GM19025 (cell line): ENCODE measurements at regions not wholly inside any gene's neighbourhood (a gene's known extent, or its start where the extent isn't known, plus 50 kb on each side); places are given as distances from the start of the nearest gene placed in this dataset.
"Not testable (repeated sequence)": the region's sequence is repeated elsewhere in the genome, so short reads cannot be mapped to it uniquely, and the experiment has no call there.

Experiments used
- ATAC-seq: cut with Tn5 transposase; IDR thresholded peaks from one replicate; pipeline ENCODE4 v1.9.1; 2021; ENCODE audit warnings: mild to moderate bottlenecking, low read depth, moderate library complexity; ENCODE audit not compliant: unreplicated experiment

- no peak for ATAC-seq
These were observed 593.3 kb downstream of the CSNK1G3 start for GRCh38 chr5:124105326-124105725.

GRCh38 chr5:124104821-124105220 lies 592.8 kb downstream of the CSNK1G3 start:
- ATAC-seq = no peak

DNA sequence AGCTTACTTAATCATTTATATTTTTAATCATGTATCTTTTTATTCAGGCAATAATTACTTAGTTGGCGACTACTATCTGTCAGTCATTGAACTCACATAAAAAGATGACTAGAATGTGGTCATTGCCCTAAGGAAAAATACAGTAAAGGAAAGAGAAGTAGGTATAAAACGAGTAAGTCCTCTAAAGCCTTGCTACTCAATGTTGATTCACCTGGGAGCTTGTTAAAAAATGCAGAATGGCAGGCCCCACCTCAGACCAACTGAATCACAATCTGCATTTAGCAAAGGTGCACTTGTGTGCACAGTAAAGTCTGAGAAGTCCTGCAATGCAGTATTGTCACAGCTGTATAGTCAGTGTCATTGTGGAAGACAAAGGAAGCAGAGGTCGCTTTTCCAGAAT lies 592.4 kb downstream of the CSNK1G3 start:
- ATAC-seq = no peak

GRCh38 chr5:124103671-124104070 lies 591.7 kb downstream of the CSNK1G3 start:
- ATAC-seq = no peak

DNA sequence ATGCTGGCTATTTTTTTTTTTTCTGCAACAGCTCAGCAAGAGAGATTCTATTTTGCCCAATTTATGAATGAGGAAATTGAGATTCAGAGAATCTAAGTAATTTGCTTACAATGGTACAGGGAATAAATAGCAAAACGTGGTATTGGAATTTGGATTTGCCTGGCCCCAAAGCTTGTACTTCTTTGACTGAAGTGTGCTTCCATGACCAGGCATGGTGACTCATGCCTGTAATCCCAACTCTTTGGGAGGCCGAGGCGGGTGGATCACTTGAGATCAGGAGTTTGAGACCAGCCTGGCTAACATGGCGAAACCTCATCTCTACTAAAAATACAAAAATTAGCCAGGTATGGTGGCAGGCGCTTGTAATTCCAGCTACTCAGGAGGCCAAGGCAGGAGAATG lies 591.1 kb downstream of the CSNK1G3 start:
- not testable (repeated sequence) for ATAC-seq

- ATAC-seq = no peak
These were observed 590.5 kb downstream of the CSNK1G3 start for GRCh38 chr5:124102486-124102885.

- ATAC-seq = no peak
These were observed 581.7 kb downstream of the CSNK1G3 start for GRCh38 chr5:124093658-124094057.

DNA sequence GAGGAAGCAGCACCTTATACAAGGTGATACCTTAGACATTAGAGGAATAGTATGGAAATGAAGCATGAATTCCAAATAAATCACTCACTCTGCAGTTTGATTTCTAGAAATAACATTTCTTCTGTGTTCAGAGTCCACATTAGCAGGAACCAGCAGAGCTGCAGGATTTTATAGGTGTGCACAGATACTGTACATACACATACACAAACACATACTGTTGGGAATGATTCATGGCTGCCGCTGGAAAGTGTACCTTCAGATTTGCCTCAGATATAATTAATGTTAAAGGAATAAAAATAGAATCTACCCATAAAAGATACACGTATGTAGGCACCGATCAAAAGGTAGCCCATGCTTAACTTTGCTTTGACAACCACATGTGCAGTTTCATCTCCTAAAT lies 578.1 kb downstream of the CSNK1G3 start:
- ATAC-seq = no peak

GRCh38 chr5:124089578-124089977 lies 577.6 kb downstream of the CSNK1G3 start:
- ATAC-seq = no peak

DNA sequence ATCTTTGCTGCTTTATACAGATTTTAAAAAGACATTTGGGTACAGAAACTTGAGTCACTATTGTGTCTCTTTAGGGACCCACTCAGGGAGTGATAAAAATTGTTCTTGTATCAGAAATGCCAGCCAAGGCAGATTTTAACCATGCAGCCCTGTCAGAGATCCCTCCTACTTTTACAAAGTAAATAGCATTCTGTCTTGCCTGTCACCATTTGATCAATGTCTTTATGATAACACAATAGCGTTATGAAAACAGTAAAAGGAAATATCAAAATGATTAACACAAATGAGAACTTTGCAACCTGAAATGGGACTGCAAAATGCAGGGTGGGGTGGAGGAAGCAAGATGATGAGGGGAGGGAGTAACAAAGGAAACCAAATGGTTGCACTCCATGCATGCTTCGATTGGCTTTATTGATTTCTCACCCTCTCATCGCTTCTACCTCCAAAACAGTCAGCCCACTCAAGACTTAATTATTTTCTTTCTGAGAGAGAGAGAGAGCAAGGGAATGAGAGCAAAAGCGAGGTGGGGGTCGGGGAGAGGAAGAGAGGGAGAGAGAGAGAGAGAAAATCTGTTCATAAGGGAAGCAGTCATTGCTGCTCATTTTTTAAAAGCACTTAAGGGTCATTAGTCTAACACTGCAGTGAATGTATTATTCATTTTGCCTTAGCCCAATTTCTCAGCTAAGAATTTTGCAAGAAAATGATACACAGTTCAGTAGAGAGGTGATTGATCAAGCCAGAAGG lies 576.5 kb downstream of the CSNK1G3 start:
- ATAC-seq = no peak

DNA sequence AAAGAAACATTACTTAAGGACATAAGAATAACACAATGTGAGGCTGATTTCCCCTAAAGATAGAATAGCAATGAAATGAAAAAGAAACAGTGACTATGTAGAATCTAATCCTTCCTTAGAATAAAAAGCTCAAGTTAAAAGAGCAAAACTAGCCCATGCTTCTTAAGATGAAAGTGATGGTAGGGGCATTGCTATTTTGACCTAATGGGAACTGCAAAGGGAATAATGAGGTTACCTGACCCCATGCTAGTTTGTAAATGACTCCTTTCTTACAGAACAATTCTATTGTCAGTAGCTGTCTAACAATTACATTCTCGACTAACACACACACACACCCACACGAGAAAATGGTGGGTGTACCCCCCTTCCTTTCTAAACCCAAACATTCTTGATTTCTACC lies 575.8 kb downstream of the CSNK1G3 start:
- ATAC-seq = no peak

- ATAC-seq = no peak
These were observed 568.3 kb downstream of the CSNK1G3 start for GRCh38 chr5:124080256-124080655.

DNA sequence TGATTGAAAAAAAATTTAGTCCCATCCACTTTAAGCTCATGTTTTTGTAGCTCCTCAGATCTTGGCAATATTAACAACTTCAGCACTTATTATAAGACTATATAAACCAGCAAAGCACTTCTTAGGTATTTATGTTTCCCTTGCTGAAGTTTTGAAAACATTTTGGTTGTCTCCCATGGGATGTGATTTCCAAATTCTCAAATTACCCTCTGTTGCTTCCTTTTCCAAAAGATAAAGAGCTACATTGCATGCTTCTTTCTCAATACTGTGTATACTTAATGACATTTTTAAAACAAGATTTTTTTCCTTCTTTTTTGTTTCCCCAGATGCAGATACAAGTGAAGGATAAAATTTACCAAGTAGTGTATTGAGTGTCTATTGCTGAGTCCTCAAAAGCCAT lies 567.1 kb downstream of the CSNK1G3 start:
- no peak for ATAC-seq

DNA sequence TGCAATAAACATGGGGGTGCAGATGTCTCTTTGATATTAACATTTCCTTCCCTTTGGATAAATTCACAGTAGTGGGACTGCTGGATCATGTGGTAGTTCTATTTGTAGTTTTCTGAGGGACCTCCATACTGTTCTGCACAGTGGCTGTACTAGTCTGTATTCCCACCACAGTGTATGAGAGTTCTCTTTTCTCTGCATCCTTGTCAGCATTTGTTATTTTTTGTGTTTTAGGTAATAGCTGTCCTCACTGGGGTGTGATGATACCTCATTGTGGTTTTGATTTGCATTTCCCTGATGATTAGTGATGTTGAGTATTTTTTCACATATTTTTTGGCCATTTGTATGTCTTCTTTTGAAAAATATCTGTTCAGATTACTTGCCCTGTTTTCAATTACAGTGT lies 562.5 kb downstream of the CSNK1G3 start:
- no peak for ATAC-seq

DNA sequence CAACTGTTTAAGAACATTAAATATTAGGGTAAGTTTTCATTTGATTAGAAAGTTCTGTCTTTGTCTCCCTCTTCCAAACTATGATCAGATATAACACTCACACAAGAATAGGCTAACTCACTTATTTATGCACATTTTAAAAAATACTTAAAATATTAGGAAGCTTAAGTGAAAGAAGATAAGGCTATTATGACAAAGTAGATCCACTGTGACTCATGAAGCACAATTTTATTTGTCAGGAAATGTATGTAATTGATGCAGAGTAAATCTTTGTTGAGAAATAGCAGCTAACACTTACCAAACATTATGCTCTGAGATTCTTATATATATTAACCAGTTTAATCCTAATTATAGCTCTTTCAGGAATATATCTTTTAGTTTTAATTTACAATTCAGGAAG lies 560.6 kb downstream of the CSNK1G3 start:
- ATAC-seq = no peak

GRCh38 chr5:124071039-124071438 lies 559.1 kb downstream of the CSNK1G3 start:
- no peak for ATAC-seq

DNA sequence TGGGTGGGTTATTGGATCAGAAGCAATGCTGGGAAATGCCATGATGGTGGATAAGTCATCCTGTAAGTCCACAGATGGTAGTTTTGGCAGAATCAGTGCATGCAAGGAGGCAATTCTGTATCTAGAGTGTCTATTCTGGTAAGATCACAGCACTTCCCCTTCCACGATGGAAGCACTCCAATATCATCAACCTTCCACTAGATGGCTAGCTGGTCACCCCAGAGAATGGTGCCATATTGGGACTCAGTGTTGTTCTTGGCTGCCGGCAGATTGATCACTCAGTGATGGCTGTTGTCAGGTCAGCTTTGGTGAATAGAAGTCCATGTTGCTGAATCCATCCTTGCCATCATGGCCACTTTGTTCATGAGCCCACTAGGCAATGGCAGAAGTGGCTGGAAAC lies 553.5 kb downstream of the CSNK1G3 start:
- ATAC-seq = no peak

DNA sequence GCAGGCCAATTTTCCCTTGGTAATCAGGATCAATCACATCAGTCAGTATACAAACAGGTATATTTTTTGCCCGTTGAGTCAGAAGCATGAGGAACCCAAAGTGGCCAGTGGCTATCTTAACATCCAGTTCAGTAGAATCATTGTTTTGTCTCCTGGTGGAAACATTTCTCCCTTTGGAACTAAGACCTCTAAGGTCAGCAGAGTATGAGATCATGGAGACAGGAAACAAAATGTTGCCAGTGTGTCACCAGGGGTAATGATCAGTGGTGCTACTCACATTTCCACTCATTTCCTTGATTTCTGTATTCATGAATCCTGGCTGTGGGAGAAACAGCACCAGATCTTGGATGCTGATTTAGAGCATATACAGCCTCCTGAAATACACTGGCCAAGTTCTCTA lies 553.0 kb downstream of the CSNK1G3 start:
- ATAC-seq = no peak

DNA sequence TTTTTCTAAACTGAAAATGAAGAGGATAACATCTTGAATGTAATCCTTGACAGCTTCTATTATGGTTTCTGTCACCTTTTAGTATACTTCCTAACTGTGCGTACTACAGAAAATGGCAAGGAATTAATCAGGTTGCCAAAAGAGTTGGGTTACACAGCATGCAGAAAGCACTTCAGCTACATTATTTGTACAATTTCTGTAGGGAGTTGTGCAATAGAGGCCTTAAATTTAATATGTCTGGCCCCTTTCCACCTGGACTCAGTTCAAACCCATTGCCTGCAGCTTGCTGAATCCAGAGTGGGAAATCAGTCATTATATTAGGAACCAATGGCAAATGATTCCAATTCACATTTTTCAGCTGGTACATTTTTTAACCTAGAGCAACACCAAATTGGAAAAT lies 549.7 kb downstream of the CSNK1G3 start:
- no peak for ATAC-seq

DNA sequence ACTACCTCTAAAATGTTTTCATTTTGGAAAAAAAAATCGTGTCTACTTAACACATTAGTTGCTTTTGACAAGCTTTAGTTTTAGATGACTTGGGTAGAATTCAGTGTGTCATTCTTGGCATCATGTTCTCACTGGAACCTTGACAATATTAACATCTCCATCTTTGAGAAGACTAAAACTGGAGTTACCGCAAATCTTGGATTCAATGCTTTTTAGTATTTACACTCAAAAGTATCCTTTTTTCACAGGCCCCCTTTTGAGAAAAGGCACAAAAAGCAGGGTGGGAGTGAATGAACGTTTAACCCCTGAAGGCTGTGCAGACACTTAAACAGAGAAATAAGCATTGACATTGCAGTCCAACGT lies 549.1 kb downstream of the CSNK1G3 start:
- ATAC-seq = no peak

GRCh38 chr5:124060413-124061067 lies 548.6 kb downstream of the CSNK1G3 start:
- ATAC-seq = no peak

DNA sequence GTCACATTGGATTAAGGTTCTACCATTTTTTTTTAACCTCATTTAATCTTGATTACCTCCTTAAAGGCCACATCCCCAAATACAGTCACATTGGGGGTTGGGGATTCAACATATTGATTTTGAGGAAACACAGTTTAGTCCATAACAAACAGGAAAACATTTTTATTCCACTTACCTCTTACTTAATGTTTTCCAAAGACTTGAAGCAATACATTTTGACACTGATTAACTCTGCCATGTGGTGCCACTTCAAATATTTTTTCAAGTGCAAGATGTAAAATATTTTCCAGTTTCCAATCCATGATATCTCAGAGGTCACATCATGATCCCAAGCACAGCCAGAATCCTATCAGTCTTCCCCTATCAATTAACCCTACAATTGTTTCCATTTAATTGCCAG lies 548.0 kb downstream of the CSNK1G3 start:
- ATAC-seq = no peak
